CD4-positive, alpha-beta T cell treated with Interleukin-15 for 4 hours (primary cell): ENCODE measurements at regions not wholly inside any gene's neighbourhood (a gene's known extent, or its start where the extent isn't known, plus 50 kb on each side); places are given as distances from the start of the nearest gene placed in this dataset.
"Not testable (repeated sequence)": the region's sequence is repeated elsewhere in the genome, so short reads cannot be mapped to it uniquely, and the experiment has no call there.

Source experiments
- DNase-seq: peaks from one replicate; pipeline ENCODE4 v3.0.0-alpha.2; 2020; ENCODE audit warnings: low spot score

DNA sequence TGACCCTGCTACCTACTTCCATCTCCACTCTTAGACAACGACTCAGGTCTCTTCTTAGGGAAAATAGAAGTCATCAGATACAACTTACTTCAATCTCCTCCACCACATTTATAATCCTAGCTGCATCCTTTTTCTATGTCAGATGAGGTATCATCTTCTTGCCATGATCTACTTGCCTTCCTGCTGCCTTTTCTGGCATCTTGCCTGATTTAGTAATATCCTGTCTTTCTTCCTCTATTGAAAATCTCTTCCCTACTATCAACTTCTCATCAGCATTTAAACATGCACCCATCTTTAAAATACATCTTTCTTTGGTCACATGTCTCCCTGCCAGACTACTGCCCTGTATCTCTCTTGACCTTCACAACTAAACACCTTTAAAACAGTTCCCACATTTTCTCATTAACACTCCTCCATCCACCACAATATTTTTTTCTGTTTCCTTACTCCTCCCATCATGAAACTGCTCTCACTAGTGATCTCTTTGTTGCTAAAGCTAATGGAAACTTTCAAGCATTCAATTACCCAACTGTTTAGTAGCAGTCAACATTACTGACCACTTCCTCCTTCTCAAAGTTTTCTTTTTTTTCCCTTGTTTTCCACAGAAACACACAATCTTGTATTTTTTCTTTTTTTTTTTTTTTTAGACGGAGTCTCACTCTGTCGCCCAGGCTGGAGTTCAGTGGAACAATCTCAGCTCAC is 100.8 kb upstream of the CXorf66 start:
- no peak for DNase-seq

DNA sequence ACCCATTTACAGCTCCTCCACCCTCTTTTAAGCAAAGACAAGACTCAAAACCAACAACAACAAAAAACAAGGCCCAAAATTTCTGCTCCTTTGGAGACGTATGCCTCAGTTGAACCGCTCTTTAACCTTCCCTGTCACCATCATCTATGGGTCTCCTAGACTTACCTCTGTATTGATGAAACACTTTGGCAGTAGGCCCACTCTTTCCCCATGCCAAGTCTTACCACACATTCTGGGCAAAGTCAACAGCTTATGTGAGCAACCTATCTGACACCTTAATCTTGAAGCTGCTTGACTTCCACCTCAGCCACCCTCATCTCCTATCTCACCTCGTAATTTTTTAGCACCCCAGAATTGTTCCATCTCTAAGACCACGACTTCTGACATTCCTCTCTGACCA is 99.7 kb upstream of the CXorf66 start:
- no peak for DNase-seq

DNA sequence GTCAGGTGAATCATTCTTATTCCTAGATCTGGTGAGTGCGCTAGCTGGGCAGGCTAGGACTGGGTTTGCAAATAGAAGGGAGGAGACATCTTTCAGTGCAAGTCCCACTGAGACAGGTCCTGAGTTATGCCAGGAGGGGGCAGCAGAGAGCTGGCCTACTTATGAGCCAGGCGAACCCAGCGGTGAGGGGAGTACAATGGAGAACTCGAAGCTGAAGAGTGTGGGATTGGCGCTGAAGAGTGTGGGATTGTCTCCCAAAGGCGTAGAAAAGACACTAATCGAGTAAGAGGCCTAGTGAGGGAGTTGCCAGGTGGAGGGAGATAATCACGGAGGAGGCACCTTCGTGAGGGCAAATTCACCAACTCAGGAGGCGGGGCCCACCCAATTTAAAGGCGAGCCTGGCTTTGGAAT is 91.7 kb upstream of the CXorf66 start:
- DNase-seq, result peak; percentile 40

DNA sequence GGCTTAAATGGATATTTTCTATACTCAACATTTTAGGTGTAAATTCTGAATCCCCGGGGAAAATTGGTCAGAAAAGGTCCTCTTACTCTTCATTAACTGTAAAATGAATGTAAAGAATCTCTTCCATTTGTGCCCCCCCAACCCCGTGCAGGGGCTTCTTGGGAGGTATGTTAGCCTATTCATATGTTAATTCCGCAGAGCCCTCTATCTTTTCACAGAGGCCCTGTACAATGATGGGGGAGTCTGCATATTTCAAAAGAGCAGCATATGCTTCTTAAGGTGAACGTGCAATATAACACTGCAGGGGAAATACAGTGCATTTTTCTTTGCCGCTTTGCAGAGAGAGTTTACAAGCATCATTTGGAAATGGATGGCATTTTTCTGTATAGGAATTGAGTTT is 88.5 kb upstream of the CXorf66 start:
- no peak for DNase-seq

DNA sequence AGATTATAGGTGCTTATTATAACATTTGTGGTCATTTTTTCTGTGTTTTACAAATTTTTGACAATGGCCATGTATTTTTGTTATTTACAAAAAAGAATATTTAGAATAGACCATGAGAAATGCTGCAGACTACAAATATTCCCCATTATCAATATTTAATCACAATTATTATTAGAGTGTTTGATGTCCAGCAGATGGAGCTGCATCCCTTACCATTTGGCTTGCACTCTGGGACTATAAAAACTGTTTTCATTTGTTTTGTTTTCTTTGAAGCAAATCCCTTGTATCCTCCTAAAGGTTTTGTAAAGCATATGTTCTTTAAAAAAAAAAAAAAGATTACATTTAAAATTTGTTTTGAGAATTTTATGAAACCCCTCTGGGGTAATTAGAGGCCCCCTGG is 85.6 kb upstream of the CXorf66 start:
- no peak for DNase-seq

DNA sequence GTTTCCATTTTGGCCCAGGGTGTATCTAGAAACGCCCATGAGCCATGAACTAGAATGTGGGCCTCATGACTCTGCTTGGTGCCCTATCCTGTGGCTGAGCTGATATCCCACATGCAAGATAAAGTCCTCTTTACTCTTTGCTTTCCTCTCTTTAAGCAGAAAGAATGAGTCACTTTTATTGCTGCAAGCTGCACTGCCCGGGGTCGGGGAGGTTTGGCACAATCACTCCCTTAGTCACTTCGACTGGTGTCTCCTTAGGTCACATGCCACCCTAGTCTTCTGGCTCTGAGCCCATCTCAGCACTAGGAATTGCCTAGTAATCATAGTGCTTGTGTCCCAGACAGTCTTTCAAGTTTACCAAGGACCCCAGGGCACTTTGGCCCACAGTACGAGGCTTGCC is 75.1 kb upstream of the CXorf66 start:
- no peak for DNase-seq

DNA sequence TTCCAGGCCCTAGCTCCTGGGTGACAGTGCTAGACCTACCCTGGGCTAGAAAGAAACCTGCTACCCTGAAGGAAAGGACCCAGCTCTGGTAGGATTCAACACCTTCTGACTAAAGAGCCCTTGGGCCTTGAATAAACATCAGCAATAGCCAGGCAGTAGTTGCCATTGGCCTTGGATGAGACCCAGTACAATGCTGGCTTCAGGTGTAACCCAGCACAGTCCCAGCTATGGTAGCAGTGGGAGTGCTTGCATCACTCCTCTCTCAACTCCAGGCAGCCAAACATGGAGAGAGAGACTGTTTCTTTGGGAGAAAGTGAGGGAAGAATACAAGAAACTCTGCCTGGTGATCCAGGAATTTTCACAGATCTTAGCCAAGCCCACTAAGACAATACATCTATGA is 73.5 kb upstream of the CXorf66 start:
- DNase-seq, result no peak

DNA sequence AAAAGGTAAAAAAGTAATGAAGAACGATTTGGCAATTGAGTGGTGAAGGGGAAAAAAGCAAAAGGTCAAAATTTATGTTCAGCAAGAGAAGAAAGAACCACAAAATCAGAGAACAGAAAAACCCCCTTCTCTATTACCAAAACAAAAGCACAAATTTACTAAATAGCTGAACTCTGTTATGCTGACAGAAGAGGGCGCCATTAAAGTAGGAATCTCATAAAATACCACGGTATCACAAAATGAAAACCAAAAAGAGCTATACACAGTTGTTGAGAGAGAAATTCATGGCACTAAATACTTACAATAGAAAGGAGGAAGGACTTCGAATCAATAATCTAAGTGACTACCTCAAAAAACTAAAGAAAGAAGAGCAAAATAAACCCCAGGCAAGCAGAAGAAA is 69.6 kb upstream of the CXorf66 start:
- no peak for DNase-seq

DNA sequence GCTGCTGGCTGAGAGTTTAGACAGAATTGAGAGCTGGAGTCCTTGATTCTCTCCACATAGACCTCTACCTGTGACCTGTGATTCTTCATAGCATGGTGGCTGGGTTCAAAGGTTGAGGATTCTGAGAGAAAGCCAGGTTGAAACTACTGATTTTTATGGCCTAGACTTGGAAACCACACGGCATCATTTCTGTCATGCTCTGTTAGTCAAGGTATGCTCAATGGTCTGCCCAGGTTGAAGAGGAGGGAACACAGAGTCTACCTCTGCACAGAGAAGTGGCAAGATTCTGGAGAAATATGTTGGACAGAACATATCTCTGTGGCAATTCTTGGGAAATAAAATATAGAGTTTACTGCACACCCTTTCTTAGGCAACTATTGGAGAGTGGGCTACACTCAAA is 57.2 kb upstream of the CXorf66 start:
- no peak for DNase-seq

DNA sequence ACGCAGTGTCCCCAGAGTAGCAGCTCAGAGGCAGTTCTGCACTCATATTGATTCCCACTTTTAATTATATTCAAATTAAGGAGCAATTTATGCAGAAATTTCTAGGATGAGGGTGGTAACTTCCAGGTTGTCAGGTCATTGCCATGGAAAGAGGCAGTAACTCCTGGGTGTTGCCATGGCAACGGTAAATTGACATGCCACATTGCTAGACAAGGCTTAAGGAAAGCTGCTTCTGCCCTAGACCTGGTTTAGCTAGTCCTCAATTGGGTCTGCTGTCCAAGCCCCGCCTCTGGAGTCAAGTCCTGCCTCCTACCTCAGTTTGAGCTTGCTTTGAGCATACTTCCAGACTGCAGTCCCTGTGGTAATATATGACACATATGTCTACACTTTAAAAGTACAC is 53.8 kb upstream of the CXorf66 start:
- DNase-seq, result not testable (repeated sequence)
